Naive B cell (primary cell): ENCODE measurements at regions not wholly inside any gene's neighbourhood (a gene's known extent, or its start where the extent isn't known, plus 50 kb on each side); places are given as distances from the start of the nearest gene placed in this dataset.

ENCODE experiments used
- ATAC-seq, 2 donors: fragments of 150-1000 bp; cut with Tn5 transposase; 2 replicates each; pipeline ENCODE4 v1.10.0; 2021; ENCODE audit warnings: low read depth in 2 of 2, mild to moderate bottlenecking in 2 of 2, moderate library complexity in 2 of 2
- DNase-seq: peaks from one replicate; pipeline ENCODE4 v3.0.0; 2022
- H3K27ac Mint-ChIP-seq, 6 donors: one replicate each; pipeline ENCODE4 v1.8.0; 2020 to 2022; ENCODE audit warnings: mild to moderate bottlenecking in 6 of 6, mixed read lengths in 6 of 6, moderate library complexity in 5 of 6, inconsistent platforms in 2 of 6
- H3K27me3 Mint-ChIP-seq, 3 donors: one replicate each; pipeline ENCODE4 v1.8.0; 2021 to 2022; ENCODE audit warnings: mixed read lengths in 3 of 3, mild to moderate bottlenecking in 1 of 3
- H3K36me3 Mint-ChIP-seq, 2 donors: one replicate each; pipeline ENCODE4 v1.8.0; 2020 to 2022; ENCODE audit warnings: mixed read lengths in 2 of 2, inconsistent platforms in 1 of 2, mild to moderate bottlenecking in 1 of 2
- H3K4me1 Mint-ChIP-seq, 3 donors: one replicate each; pipeline ENCODE4 v1.8.0; 2020 to 2022; ENCODE audit warnings: mixed read lengths in 3 of 3, inconsistent platforms in 1 of 3, mild to moderate bottlenecking in 1 of 3, moderate library complexity in 1 of 3
- H3K4me3 Mint-ChIP-seq, 8 donors: one replicate each; pipeline ENCODE4 v1.8.0; 2020 to 2022; ENCODE audit warnings: mild to moderate bottlenecking in 8 of 8, mixed read lengths in 8 of 8, moderate library complexity in 8 of 8, inconsistent platforms in 2 of 8
- H3K9me3 Mint-ChIP-seq, 7 donors: one replicate each; pipeline ENCODE4 v1.8.0; 2020 to 2022; ENCODE audit warnings: mixed read lengths in 7 of 7, mild to moderate bottlenecking in 5 of 7, inconsistent platforms in 2 of 7, moderate library complexity in 1 of 7

DNA sequence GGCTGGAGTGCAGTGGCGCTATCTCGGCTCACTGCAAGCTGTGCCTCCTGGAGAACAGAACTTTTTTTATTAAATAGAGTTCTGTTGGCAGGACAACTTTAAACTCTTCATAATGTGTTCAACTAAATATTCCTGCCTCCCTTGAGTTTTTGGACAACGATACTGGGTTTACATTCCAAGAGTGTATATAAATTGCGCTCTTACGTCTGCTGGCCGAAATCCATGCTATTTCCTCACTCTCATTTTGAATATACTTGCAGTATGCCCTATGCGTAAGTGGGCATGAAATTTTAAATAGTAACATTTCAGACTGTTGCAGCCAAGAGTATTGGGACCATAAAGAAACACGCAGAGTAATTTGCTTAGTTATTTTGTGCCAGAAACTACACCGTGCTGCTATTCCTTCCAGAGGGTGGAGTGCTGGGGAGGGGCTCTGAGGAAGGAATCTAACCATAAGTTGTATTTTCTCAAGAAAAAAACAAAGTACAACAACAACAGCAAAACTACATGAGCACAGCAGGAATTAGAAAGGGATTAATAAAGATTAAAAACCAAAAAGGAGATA is 480.0 kb downstream of the NLGN4X start:
- Mint-ChIP-seq H3K4me3 (no peak overlapping the region), H3K9me3 (peaks cover 0 to 17% (median 2%) of the 10 kb centered on the region in 7 donors), H3K36me3 (no peaks in the 10 kb centered on the region), H3K4me1 (no peaks in the 10 kb centered on the region), H3K27me3 (no peaks in the 10 kb centered on the region), H3K27ac (no peak overlapping the region)
- DNase-seq, result no peak
- no peak for ATAC-seq

DNA sequence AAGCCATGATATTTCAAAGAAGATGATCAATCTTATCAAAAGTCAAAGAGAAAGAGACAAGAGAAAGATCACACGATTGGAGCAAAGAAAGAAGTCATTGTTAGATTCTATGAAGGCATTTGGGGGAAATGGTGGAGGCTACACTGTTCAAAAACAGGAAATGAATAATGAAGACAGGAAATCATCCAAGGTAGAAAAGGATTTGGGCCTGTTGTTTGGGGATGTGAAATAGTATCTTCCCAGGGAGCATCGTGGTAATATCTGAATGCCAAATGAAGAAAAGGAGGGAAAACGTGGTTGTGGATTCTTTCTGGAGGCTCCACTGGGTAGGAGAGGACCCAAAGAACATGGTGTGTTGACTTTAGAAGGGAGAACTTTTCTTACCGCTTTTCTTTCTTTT is 482.4 kb downstream of the NLGN4X start:
- H3K36me3 Mint-ChIP-seq, result no peaks in the 10 kb centered on the region
- no peak overlapping the region for H3K4me3 Mint-ChIP-seq
- H3K4me1 Mint-ChIP-seq, result no peaks in the 10 kb centered on the region
- no peak overlapping the region for H3K27ac Mint-ChIP-seq
- ATAC-seq (no peak), DNase-seq (no peak)
- H3K27me3 Mint-ChIP-seq, result no peaks in the 10 kb centered on the region
- peaks cover 0 to 17% (median 2%) of the 10 kb centered on the region in 7 donors for H3K9me3 Mint-ChIP-seq

DNA sequence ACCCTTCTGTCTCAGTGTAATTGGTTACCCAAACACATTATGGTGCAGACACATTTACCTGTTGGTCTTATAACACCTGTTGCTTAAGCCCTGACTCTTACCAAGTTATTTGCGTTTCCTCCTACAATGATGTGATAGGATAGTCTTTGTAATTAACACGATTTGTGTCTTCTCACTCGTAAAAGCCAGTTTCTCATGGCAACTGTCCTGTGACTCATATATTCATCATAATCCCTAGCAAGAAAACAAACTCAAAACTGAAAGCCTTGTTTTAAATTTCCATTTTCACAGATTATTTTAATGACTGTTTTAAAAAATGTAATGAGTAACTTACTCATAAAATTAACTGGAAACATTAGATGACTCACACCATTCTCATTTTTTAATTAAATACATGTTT is 495.2 kb downstream of the NLGN4X start:
- Mint-ChIP-seq H3K27me3 (no peaks in the 10 kb centered on the region), H3K36me3 (no peaks in the 10 kb centered on the region), H3K4me1 (no peaks in the 10 kb centered on the region)

DNA sequence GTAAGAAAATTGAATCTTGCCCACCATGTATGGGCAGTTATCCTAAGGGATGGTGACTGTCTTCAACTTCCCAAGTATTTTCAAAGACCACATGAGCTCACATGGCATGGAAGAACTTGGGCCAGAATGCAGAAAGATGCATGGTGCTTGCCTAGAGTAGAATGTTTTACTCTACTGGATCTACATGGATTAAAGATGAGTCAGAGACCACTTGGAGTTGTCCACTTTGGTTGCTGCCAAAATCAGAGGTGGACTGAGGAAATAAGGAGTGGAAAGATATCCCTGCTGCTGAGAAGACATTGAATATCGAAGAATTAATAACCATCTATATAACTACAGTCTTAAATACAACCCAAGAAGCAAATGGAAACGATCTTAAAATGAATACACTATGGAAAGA is 498.1 kb downstream of the NLGN4X start:
- Mint-ChIP-seq H3K36me3 (no peaks in the 10 kb centered on the region), H3K9me3 (peaks cover 0 to 12% (median 5%) of the 10 kb centered on the region in 7 donors), H3K27ac (no peak overlapping the region), H3K27me3 (no peaks in the 10 kb centered on the region), H3K4me3 (no peak overlapping the region), H3K4me1 (no peaks in the 10 kb centered on the region)
- DNase-seq (no peak), ATAC-seq (no peak)

More for the DNA sequence above, 495.2 kb downstream of the NLGN4X start:
- ATAC-seq, result no peak
- peaks cover 0 to 8% (median 5%) of the 10 kb centered on the region in 7 donors for H3K9me3 Mint-ChIP-seq
- DNase-seq, result no peak
- no peak overlapping the region for H3K27ac Mint-ChIP-seq
- H3K4me3 Mint-ChIP-seq, result no peak overlapping the region

DNA sequence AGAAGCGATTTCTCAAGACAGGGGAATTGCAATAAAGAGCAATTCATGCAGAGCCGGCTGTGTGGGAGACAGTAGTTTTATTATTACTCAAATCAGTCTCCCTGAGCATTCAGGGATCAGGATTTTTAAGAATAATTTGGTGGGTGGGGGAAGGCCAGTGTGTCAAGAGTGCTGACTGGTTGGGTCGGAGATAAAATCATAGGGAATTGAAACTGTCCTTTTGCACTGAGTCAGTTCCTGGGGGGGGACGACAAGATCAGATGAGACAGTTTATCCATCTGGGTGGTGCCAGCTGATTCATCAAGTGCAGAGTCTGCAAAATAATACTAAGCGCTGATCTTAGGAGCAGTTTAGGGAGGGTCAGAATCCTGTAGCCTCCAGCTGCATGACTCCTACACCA is 502.4 kb downstream of the NLGN4X start:
- DNase-seq, result no peak
- Mint-ChIP-seq H3K9me3 (peaks cover 0 to 11% (median 4%) of the 10 kb centered on the region in 7 donors), H3K4me3 (no peak overlapping the region), H3K27me3 (no peaks in the 10 kb centered on the region), H3K36me3 (no peaks in the 10 kb centered on the region), H3K27ac (no peak overlapping the region), H3K4me1 (no peaks in the 10 kb centered on the region)
- ATAC-seq, result no peak

DNA sequence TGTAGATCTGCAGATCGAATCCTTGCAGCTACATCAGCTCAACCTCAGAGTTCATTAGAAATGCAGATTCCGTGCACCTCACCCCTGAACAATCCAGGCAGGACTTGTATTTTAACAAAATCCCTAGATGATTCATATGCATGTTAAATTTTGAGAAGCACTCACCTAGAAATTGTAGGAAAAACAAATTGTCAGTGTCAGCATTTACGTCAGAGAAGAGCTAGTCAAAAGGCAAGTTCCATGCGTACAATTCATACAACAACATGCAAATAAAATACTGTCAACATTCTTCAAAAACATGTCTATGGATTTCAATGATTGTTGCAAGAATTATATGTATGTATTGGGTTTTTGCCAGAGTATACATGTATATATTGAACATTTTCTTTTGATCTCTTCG is 504.5 kb downstream of the NLGN4X start:
- Mint-ChIP-seq H3K27ac (no peak overlapping the region), H3K36me3 (no peaks in the 10 kb centered on the region), H3K4me1 (no peaks in the 10 kb centered on the region), H3K27me3 (no peaks in the 10 kb centered on the region), H3K9me3 (peaks cover 0 to 13% (median 2%) of the 10 kb centered on the region in 7 donors), H3K4me3 (no peak overlapping the region)
- no peak for DNase-seq
- ATAC-seq, result no peak

DNA sequence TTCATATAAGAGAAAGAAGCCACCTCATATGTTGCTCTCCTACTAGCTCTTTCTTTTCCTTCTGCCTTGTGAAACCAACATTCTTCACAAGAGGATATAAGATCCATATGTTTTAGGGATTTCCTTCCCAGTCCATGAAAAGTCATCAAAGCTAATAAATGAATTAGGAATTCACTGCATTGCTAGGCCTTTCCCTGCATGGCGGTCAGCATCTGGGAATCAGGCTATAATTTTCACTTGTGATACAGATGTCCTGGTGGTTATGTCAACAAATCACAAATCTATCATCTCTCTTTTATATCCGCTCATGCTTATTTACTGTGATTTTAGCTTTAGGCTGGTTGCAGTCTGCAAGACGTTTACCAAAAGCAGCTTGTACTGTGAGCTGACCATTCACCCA is 510.0 kb downstream of the NLGN4X start:
- Mint-ChIP-seq H3K4me1 (no peaks in the 10 kb centered on the region), H3K9me3 (peaks cover 4 to 25% (median 11%) of the 10 kb centered on the region in 7 donors), H3K36me3 (no peaks in the 10 kb centered on the region), H3K4me3 (no peak overlapping the region), H3K27ac (no peak overlapping the region), H3K27me3 (no peaks in the 10 kb centered on the region)
- no peak for DNase-seq
- no peak for ATAC-seq

DNA sequence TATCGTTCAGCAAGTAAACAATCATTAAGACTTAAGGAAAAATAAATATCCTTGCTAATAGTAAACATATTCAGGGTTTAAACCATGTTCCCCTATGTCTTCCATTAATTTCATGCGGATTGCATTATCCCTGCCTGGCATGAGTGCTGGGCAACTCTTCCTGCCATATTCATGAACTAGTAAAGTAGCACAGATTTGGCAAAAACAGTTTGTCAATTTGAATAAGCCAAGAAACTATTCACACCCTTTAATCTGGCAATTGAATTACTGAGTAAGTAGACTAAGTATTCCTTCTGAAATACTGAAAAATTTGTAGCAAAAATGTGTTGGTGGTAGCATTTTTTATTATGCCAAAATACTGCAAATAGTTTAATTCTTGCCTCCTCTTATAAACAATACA is 512.0 kb downstream of the NLGN4X start:
- H3K36me3 Mint-ChIP-seq, result no peaks in the 10 kb centered on the region
- H3K4me1 Mint-ChIP-seq, result no peaks in the 10 kb centered on the region
- no peak for DNase-seq
- H3K4me3 Mint-ChIP-seq, result no peak overlapping the region
- H3K27me3 Mint-ChIP-seq, result no peaks in the 10 kb centered on the region
- no peak overlapping the region for H3K27ac Mint-ChIP-seq
- H3K9me3 Mint-ChIP-seq, result peaks cover 3 to 25% (median 13%) of the 10 kb centered on the region in 7 donors
- no peak for ATAC-seq

DNA sequence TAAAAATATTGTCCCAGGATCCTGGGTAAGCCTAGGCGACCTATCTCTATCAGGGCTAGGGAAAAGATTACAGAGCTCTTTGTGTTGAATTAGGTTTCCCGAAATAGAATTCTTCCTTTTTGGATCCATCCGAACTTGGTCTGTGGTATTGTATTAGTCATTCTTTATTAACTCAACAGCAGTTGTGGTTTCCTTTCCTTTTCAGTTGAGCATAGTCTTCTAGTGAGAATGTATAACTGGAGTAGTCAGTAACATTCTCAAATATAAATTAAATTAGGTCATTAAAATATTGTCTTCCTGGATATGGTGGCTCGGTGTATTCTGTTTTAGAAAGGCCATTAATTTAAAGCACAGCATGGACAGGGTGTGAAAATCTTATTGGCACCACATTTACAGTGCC is 520.4 kb downstream of the NLGN4X start:
- H3K4me1 Mint-ChIP-seq, result no peaks in the 10 kb centered on the region
- ATAC-seq (no peak), DNase-seq (no peak)
- H3K27me3 Mint-ChIP-seq, result no peaks in the 10 kb centered on the region
- no peak overlapping the region for H3K4me3 Mint-ChIP-seq
- H3K9me3 Mint-ChIP-seq, result peaks cover 0 to 12% (median 2%) of the 10 kb centered on the region in 7 donors
- no peaks in the 10 kb centered on the region for H3K36me3 Mint-ChIP-seq
- H3K27ac Mint-ChIP-seq, result peak overlapping the region in 1 of 6 donors; percentile 53

DNA sequence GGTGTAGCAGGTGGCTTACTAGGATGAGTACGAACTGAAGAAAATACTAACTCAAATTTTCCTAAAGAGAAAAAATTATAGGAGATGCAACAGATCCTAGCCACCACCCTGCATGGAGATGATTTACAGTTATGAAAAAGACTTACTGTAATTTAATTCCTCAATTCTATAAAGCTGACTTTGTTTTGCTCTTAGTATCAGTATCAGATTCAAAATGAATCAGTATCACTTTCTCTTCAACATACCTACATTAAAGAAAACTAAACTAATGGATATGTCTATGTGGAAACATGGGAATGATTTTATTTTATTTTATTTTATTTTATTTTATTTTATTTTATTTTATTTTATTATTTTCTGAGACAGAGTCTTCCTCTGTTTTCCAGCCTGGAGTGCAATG is 525.8 kb downstream of the NLGN4X start:
- no peak for DNase-seq
- H3K4me3 Mint-ChIP-seq, result no peak overlapping the region
- H3K36me3 Mint-ChIP-seq, result no peaks in the 10 kb centered on the region
- H3K4me1 Mint-ChIP-seq, result no peaks in the 10 kb centered on the region
- H3K9me3 Mint-ChIP-seq, result peaks cover 0 to 4% (median 0%) of the 10 kb centered on the region in 7 donors
- ATAC-seq, result no peak
- H3K27me3 Mint-ChIP-seq, result no peaks in the 10 kb centered on the region
- H3K27ac Mint-ChIP-seq, result no peak overlapping the region

DNA sequence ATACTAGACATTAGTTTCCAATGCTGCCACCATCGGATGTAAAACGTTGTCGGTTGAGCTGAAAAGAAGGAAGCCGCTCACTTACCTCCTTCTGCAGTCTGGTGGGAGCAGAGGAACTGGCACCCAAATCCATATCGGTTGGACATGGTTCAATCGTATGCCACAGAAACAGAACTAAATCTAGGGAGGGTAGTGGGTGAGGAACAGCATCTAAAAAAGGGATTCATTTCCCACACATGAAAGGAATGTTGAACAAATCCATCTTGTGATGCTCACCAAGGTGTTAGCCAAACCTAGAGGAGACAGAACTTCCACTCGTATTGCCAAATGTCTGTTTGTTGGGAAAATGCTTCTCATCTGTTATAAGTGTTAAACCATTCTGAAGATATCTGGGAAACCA is 532.7 kb downstream of the NLGN4X start:
- H3K27me3 Mint-ChIP-seq, result no peaks in the 10 kb centered on the region
- H3K4me1 Mint-ChIP-seq, result no peaks in the 10 kb centered on the region
- DNase-seq (no peak), ATAC-seq (no peak)
- no peak overlapping the region for H3K4me3 Mint-ChIP-seq
- H3K27ac Mint-ChIP-seq, result no peak overlapping the region
- no peaks in the 10 kb centered on the region for H3K36me3 Mint-ChIP-seq
- peaks cover 0 to 4% (median 0%) of the 10 kb centered on the region in 7 donors for H3K9me3 Mint-ChIP-seq

DNA sequence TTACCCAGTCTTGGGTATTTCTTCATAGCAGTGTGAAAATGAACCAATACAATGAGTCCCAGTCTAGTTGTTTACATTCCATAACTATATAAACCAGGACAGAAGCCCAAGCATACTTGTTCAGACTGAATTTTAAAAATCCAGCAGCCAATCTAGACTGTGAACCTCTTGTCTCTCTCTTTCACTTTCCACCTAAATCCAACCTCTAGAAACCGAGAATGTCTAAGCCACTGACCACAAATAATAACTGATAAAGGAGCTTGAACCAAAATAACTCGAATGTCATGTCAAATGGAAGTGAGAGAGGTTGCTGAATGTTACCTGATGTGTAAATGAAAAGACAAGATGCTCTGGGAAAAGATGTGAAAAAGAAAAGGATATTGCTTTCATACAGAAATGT is 544.7 kb downstream of the NLGN4X start:
- H3K4me1 Mint-ChIP-seq, result peaks cover 0 to 3% (median 2%) of the 10 kb centered on the region in 3 donors
- H3K9me3 Mint-ChIP-seq, result peaks cover 0 to 11% (median 2%) of the 10 kb centered on the region in 7 donors
- no peak overlapping the region for H3K27ac Mint-ChIP-seq
- no peaks in the 10 kb centered on the region for H3K27me3 Mint-ChIP-seq
- H3K4me3 Mint-ChIP-seq, result no peak overlapping the region
- ATAC-seq (no peak), DNase-seq (no peak)
- peaks cover 0 to 7% of the 10 kb centered on the region in 2 donors for H3K36me3 Mint-ChIP-seq

DNA sequence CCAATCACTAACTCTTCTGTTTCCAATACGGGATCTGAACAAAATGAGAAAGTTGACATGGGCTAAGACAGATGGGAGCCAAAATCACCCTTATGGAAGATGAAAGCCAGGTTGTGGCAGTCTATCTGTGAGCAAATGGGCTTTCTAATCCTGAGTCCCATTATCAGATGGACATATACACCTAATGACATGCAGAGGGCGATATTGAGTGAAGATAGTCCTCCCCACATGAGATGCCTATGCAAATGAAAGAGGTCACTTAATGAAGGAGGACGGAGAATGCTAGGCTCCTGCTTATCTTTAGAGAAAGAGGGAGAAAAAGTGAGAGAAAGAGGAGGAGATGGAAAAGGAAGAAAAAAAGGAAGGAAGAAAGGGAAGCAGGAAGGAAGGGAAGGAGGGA is 547.5 kb downstream of the NLGN4X start:
- Mint-ChIP-seq H3K27me3 (no peaks in the 10 kb centered on the region), H3K36me3 (peaks cover 0 to 7% of the 10 kb centered on the region in 2 donors), H3K4me3 (no peak overlapping the region), H3K27ac (no peak overlapping the region), H3K4me1 (peaks cover 0 to 3% (median 2%) of the 10 kb centered on the region in 3 donors), H3K9me3 (peaks cover 0 to 11% (median 2%) of the 10 kb centered on the region in 7 donors)
- no peak for ATAC-seq
- no peak for DNase-seq

DNA sequence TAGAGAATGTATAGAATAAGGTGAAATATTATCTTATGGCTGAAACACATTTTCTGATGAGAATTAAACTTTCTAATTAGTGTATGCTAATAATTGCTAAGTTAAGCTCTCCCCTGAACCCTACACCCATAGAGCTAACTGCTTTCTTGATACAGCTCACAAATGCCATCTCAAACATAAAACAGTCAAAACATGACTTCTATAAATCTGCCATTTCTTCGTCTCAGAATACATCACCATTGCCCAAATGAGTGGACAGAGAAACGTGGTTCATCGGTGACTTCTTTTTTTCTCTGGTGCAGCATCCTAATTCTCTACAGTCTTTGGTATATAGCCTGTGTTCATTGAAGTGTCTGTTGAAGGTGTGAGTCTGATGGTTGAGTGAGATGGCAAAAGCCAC is 554.6 kb downstream of the NLGN4X start:
- Mint-ChIP-seq H3K4me1 (no peaks in the 10 kb centered on the region), H3K27ac (no peak overlapping the region), H3K9me3 (peaks cover 0 to 9% (median 4%) of the 10 kb centered on the region in 7 donors), H3K27me3 (no peaks in the 10 kb centered on the region), H3K36me3 (no peaks in the 10 kb centered on the region), H3K4me3 (no peak overlapping the region)
- ATAC-seq, result no peak
- DNase-seq, result no peak

DNA sequence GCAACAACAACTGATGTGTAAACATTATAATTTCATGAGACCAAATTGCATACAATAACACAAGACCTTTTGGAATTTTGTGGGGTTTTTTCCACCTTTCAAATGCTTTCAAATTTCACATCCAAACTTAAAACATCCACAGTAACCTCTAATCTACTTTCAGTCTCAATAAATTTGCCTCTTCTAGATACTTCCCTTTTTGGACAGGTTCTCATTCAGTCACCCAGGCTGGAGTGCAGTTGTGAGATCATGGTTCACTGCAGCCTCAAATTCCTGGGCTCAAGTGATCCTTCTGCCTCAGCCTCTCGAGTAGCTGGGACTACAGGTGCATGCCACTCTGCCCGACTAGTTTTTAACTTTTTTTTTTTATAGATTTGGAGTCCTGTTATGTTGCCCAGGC is 556.6 kb downstream of the NLGN4X start:
- DNase-seq, result no peak
- Mint-ChIP-seq H3K36me3 (no peaks in the 10 kb centered on the region), H3K9me3 (peaks cover 0 to 10% (median 4%) of the 10 kb centered on the region in 7 donors), H3K4me3 (no peak overlapping the region), H3K27ac (no peak overlapping the region), H3K27me3 (no peaks in the 10 kb centered on the region), H3K4me1 (no peaks in the 10 kb centered on the region)
- ATAC-seq, result no peak
